CD1c-positive myeloid dendritic cell (primary cell): ENCODE measurements at regions not wholly inside any gene's neighbourhood (a gene's known extent, or its start where the extent isn't known, plus 50 kb on each side); places are given as distances from the start of the nearest gene placed in this dataset.

Experiments
- DNase-seq: peaks from one replicate; pipeline ENCODE4 v3.0.0-alpha.2; 2016; ENCODE audit errors: extremely low spot score

DNA sequence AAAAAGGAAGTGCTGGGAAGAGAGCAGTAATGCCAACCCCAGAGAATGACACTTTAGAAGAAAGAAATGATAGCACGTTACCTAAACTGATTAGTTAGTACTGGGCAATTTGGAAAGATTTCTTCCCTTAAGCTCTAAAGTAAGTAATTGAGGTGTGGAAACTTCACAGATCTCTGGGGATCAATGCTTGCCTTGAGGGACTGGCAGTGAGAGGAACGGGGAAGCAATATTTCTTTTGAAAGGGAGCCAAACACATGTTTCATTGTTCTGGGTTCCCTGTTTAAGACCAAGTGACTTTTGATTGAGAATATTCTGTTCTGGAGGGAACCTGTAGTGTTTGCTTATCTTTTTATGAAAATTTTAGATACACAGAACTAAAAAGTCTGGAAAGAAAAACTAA is 190.5 kb downstream of the NDFIP2 start:
- DNase-seq, result no peak

DNA sequence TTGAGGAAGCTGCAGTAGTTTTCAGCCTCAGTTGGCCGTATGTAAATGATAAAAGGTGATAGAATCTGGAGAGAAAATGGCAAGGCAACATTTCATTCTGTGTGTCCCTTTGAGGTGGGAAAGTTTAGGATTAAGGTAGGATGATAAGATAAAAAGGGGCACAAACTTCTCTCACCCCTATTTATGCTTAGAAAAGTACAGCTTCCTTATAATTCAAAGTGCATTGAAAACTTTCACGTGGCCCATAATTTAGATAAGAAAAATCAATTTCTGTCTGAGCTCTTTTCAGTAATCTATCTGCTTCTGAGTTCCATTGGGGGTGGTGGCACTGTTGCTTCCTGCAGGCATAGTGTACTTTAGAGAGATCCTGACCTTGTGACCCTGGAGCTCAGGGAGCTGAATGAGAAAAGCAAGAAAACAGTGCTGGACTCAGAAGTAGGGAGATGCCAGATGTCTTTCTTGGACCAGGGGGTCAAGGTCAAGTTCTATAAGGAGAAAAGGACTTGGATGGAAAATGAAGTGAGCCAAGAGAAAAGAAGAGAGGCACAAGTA is 187.3 kb downstream of the NDFIP2 start:
- DNase-seq, result no peak

DNA sequence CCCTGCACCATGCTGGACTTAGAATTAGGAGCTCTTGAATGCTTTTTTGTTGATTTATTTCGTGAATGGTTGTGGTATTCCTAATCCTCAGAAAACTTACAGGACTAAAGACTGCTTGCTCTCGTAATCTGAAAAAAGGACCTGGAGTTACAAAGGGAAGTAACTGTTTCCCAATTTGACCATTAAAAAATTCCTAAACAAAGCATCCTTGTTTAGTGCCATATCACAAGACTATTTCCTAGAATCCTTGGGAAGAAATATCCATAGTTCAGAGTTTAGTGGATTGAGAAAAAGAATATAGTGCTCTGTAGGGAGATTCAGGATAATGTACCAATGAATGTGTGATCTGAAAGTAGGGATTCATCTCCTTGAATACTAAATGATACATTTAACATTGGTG is 186.8 kb downstream of the NDFIP2 start:
- no peak for DNase-seq

DNA sequence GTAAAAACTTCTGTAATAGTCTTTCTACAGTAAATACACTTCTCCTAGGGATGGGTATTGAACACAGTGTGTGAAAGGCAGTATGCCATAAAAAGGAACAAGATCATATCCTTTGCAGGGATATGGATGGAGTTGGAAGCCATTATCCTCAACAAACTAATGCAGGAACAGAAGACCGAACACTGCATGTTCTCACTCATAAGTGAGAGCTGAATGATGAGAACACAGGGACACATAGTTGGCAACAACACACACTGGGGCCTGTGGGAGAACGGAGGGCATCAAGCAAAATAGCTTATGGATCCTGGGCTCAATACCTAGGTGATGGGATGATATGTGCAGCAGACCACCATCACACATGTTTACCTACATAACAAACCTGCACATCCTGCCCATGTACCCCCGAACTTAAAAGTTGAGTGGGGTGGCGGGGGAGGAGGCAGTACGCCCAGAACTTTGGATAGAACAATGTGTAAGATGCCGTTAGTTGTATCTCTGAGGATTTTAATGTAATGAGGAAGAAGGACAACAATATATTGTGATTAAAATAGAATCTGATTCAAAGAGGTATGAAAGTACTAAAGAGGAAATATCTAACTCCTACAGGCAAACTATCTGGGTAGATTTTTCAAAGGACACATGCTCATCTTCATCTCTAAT is 183.2 kb downstream of the NDFIP2 start:
- DNase-seq, result no peak

DNA sequence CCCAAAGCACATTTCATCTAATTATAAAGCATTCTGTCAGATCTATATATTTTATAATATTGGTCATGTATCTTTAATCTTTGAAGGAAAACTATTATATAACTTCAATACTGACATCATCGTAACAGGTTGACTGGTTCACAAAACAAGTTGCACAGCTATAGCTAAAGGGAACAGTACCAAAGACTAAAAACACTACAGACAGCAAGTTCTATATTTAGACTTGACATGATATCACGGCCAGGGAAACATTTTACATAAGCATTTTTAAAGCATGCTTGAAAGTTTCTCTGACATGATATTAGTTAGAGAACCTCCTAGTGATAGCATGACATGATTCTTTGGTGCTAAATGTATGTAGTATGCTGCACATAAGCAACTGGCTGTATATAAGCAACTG is 182.5 kb downstream of the NDFIP2 start:
- DNase-seq, result no peak

DNA sequence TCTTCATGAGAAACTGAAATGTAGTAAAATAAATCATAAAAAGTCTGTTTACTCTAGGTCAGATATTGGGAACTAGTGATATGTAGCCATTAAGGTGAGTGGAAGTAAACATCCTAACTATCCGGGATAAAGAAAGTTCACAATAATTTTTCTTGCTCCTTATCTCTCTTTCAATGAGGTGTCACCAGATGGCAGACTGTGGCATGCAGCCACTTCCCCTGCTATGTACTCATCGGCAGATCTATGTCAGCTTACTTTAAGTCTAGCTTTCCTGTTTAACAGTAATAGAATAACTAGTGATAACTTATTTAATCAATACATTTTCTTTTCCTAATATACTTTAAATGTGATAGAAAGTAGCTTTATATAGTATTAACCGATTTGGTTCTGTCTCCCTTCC is 181.9 kb downstream of the NDFIP2 start:
- DNase-seq, result no peak

DNA sequence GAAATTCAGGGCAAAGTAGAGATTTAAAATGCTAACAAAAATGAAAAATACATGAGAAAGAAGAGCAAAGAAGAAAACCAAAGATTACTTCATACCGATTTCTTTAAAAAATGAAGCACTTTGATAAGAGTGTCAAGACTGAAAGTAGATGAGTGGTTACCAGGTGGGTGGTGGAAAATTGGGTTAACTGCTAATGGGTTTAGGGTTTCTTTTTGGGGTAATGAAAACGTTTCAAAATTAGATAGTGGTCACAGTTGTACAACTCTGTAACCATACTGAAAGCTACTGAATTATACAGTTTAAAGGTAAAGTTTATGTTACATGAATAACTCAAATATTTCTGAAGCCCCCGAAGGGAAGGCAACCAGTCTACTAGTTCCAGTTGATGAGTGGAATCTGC is 179.4 kb downstream of the NDFIP2 start:
- no peak for DNase-seq

DNA sequence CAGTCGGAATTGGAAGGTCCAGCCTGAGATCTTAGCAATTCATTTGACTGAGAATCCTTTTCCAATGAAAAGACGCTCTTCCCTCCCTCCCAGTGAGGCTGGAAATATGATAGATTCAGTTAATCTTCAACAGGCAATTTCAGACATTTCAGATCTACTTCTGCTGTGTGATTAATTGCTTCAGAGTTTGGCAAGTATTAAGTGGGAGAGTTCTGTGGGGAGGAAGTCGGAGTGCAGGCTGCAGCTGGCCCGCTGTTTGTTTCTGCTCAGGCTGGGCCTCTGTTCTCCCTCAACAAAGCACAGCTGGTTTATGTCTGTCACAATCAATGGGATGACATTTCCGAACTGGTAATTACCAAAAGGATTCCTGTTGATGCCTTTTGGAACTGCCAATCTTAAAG is 178.2 kb downstream of the NDFIP2 start:
- DNase-seq, result no peak

DNA sequence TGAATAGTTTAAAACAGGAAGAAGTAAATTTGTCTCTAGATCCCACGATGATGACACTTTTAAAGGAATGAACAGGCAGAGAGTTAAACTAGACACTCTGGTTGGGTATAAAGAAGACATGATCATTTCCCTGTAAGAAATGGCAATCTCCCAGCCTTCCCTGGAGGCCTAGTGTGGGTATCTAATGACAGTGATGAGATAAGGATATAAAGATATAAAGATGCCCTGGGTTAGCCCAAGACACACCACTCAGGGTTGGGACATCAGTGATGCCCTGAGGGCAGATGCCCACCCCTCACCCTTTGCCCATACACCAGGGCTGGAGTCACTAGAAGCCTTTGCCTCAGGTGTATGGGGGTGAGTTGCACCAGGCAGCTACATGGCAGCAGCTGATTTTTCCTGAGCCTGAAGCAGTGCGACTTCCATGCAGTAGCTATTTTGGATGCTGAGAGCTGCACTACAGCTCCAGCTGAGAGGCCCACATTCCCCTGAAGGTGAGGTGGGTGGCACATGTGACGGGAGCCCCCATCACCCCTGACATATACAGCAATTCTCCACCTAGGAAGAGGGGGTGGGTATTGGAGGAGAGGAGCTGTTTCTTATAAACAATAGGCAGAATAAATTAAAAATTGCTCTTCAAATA is 177.5 kb downstream of the NDFIP2 start:
- no peak for DNase-seq

DNA sequence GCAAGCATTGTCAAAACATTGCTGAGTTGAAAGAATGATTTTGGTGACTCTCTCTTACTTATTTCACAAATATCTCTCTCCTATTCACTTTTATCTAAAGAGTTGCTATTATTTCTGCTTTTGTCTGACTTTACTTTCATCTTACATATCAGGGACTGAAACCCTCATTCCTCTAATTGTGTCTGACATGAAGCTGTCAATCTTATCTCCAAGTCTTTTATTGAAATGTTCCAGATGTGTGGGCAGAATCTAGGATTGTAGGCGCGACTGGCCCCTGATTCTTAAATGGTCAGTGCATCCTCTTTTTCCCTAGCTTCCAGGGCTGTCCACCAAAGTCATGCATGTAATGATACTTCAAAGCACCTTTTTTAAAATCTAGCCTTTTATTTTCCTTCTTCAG is 174.6 kb downstream of the NDFIP2 start:
- no peak for DNase-seq

DNA sequence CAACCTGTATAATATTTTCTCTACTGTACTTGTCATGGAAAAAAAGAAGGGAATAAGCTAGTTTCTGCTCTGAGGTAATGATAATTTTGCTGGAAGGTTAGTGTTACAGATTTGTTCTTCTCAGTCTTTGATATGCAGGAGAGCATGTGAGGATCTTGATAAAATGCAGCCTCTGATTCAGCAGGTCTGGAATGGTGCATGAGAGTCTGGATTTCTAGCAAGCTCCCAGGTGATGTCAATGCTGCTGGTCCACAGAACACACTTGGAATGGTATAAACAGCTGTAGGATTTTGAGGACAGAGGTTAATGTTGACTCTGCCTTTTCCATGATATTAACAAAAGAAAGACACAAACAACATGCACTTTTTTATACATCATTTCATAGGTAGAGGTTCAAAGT is 173.6 kb downstream of the NDFIP2 start:
- no peak for DNase-seq

DNA sequence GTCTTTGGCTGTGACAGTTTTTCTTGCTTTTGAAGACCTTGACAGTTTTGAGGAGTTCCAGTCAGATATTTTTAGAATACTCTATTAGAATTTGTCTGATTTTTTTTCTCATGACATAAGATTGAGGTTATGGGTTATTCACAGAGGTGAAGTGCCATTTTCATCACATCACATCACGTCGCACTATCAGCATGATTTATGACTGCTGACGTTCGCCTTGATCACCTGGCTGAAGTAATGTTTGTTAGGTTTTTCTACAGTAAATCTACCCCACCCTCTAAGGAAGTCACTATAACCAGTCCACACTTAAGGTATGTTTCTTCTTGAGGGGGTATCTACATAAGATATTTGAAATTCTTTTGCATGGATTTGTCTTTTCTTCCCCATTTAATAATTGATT is 169.7 kb downstream of the NDFIP2 start:
- DNase-seq, result no peak

DNA sequence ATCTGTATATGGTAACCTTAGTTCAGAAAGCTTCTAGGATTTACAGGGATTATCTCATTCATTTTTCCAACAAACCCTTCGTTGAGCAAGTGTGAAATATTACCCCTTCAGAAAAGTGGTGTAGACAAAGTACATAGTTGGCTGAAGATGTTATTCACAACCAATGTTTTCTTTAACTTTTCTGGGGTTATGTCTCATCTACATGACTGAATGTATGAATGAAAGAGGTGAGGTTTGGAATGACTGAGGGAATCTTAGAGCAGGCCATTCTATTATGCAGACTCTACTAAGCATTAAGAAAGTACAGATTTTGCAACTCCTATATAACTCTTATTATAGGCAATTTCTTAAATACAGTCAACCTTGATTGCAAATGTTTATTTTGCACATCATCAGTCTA is 167.2 kb downstream of the NDFIP2 start:
- DNase-seq, result no peak

DNA sequence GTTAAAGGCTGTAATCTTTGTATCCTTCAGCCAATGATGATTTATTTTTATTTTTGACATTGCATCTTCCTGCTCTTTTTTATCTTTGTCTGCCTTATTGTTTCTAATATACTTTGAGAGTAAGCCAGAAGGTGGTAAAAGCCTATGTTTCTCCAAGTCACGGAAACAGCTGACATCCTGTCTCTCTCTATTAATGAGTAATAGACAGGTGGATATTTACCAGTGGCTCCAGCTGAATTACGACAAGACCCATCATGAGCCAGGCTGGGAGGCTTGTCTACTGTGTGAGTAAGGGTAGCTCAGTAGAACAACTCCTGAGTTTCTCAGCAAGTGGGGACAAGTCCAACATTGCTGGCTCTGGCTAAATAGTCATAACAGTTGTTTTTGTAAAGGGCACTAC is 166.6 kb downstream of the NDFIP2 start:
- no peak for DNase-seq

DNA sequence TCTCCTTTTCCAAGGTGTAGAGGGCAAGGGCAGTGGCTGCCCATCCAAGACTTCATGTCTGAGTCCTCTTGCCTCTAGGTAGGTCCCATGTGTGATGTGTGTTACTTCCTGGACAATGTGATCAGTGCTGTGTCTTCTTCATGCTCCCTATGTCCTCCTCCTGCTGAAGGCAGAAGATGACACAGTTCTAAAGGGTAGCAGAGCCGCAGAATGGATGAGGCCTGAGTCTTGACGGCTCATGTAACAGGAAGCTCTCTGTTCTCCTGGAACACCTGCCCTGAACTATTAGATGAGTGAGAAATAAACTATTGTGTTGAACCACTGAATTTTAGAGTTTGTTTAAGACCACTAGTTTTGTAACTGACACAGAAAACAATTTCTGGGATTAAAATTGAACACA is 165.9 kb downstream of the NDFIP2 start:
- DNase-seq, result no peak

DNA sequence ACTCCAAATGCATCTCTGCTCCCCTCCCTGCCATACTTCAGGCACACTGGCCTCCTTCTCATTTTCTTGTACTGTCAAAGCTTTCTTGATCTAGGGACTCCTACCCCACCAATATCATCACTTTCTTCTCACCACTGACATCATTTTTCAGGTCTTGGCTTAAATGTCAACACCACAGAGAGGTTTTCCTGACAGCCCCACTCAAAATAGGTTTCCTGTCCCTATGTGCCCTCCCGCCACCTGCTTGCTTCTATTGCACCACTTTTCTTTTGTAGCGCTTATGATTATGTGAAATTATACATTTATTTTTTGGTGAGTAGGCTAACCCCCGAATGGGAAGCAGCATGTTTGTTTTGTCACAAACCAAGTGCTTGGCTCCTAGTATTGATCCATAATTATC is 164.6 kb downstream of the NDFIP2 start:
- no peak for DNase-seq

DNA sequence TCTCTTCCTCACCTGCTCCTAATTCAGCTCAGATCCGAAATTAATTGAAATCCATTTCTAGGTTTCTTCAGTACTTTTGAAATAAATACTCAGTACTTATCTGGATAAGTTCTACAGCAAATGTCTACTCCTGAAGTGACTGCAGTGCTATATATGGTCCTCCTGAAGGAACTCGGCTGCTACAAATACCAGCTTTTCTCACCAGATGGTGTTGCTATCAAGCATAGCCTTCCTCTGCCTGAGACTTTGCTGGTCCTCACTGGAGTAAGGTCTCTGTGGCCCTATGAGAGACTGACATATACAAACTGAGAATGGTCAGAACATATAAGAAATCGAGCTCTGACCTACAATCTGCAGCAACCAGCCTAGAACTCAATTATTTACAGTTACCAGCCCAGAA is 161.6 kb downstream of the NDFIP2 start:
- DNase-seq, result no peak

DNA sequence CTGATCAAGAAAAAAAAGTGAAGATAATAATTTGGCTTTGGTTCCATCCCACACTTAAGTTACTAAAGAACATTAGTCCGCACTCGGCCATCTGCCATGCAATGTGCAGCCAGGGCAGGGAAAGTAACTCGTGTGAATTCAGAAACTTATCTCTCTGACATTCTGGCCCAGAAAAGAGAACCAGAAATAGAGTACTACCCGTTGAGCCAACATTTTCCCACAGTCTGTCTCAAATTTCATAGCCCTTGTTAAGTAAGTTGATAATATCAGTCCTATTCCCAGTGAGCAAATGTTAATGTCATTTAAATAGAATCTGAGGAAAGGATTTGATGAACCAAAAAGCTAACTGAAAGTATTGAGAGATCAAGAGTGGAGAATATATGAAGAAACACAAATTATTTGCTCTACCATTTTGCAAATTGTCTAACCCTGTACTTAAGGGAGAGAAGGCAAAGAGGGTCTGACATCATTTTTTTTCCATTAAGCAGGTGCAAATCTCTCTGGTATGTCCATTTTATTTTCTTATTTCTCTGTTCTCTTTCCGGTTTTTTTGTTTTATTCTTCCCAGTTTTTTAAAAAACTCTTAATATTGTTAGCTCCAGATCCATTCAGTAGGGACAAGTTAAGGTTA is 156.3 kb downstream of the NDFIP2 start:
- DNase-seq, result no peak

DNA sequence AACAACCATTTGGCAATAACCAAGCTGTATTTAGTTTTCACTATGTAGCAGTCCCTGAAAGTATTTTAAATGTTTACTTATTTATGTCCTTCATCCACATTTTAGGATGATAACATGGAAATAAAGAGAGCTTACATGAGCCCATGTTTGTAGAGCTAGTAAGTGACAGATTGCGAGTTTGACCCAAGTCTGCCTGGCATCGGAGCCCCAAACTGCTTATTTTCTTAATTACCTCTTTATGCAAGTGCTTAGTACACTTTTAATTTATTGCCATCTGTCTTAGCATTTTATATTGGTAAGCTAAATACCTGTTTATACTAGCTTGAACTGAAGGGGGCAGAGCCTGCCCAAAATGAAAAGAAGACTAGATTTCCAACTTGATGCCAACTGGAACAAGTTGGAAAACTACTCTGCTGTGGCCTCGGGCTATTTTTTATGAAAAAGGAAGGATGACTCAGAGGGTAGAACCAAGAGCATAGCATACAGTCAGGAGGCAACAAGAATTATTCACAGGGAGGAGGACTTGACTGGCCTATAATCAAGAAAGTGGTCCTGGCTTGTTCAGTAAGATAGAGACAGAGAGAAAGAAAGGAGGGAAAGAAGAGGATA is 150.2 kb downstream of the NDFIP2 start:
- DNase-seq, result no peak

DNA sequence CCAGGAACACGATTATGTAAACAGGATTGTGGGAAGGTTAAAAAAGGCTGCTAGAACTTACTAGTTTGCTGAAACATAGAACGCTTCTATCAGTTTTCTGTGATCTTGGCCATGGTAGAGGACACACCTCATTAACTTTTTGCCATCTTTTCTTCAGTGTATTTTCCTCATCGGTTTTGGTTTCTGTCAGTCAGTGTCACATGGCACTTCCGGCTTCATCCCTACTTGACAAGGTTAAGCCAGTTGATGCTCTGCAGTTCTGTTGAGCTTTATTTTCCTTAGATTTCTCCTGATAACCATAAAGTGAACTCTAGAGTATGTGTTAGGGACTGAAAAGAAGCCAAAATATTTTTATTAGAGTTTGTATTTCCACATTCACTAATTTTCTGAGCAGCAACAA is 147.5 kb downstream of the NDFIP2 start:
- DNase-seq, result no peak

DNA sequence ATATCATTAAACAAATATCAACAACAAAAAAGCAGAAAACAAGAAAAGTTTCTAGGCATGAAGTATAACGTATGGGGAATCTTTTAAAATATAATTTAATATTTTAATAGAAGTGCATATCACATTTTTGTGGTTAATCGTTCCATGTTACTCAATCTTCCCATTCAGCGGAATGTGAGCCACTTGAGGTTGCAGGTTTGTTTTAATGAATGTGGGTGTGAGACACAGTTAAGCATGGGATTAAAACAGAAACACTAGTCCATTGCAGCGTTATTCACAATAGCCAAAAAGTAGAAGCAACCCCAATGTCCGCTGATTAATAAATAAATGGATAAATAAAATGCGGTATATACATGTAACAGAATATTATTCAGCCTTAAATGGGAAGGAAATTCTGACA is 146.0 kb downstream of the NDFIP2 start:
- no peak for DNase-seq

DNA sequence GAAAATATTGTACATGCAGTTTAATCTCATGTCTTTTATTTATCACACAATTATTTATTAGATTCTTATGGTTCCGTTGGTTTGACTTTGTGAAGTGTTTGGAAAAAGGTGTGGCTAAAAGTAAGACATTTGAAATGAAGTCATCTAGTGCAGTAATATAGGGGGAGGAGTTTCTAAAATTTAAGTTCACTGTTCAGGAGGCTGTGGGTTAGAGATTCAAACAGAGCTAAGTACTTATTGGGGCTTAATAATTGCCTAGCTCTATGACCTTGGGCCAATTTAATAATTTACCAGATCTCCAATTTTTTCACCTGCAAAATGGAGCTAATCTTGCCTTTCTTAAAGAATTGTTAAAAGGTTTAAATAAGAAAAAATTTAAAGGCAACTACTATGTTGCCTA is 144.6 kb downstream of the NDFIP2 start:
- no peak for DNase-seq

DNA sequence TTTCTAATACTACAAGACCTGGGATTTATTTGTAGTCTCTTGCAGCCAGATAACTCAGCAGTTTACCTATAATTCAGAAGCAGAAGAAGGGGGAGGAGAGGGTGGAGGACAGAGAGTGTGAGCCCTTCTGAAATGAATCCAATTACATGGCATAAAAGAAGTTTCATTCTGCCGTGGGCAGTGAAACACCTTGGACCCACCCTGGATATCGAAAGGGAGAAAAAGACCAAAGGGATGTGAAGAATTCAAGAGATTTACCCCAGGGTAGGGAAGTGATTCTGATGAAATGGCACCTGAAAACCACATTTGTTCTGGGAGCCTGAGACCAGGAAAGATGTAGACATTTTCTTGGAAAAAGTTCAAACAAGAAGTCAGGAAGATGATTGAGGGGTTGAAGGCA is 140.9 kb downstream of the NDFIP2 start:
- DNase-seq, result no peak
